H1 (cell line): ENCODE measurements at regions not wholly inside any gene's neighbourhood (a gene's known extent, or its start where the extent isn't known, plus 50 kb on each side); places are given as distances from the start of the nearest gene placed in this dataset.
A peak's percentile ranks its signal among the peaks of the same experiment; 100 is the strongest.

Experiments used
- CTCF ChIA-PET: fragments of 300-600 bp; sonication (Branson Sonifier 250); formaldehyde crosslinking; loops from one replicate; lab custom pipeline; 2021; ENCODE audit not compliant: partially characterized antibody; lab: Charles Lee
- POLR2A ChIA-PET: fragments of 300-600 bp; sonication (Branson Sonifier 250); formaldehyde crosslinking; loops from one replicate; lab custom pipeline; 2021; ENCODE audit warnings: inconsistent platforms; ENCODE audit not compliant: partially characterized antibody; lab: Charles Lee
- DNase-seq, 2 experiments: peaks; one replicate each; pipeline versions ENCODE4 v3.0.0 to v3.0.0-alpha.2; 2010 to 2022; ENCODE audit warnings: low spot score in 2 of 2, low read depth in 1 of 2, mixed read lengths in 1 of 2
- FAIRE-seq: peaks from 2 replicates; lab custom pipeline; 2011; peaks lifted over from hg19 to GRCh38; lab: Jason Lieb, UNC
- H2AFZ ChIP-seq: 2 replicates; pipeline ENCODE4 v1.8.1; 2012; ENCODE audit warnings: low read length, inconsistent platforms
- H2AK5ac ChIP-seq: 2 replicates; pipeline ENCODE4 v1.6.1; 2013; ENCODE audit warnings: low read depth, low read length
- H2BK120ac ChIP-seq: replicated peaks from 2 replicates; pipeline ENCODE3; 2013; ENCODE audit warnings: low read depth, low read length, inconsistent platforms
- H2BK12ac ChIP-seq: 2 replicates; pipeline ENCODE4 v1.6.1; 2013; ENCODE audit warnings: low read depth, low read length
- H2BK15ac ChIP-seq: 2 replicates; pipeline ENCODE4 v1.6.1; 2013; ENCODE audit warnings: low read length
- H2BK20ac ChIP-seq: 2 replicates; pipeline ENCODE4 v1.6.1; 2013; ENCODE audit warnings: low read length
- H2BK5ac ChIP-seq: 2 replicates; pipeline ENCODE4 v1.6.1; 2013; ENCODE audit warnings: low read depth, low read length
- H3K14ac ChIP-seq: 2 replicates; pipeline ENCODE4 v1.6.1; 2013; ENCODE audit warnings: inconsistent platforms; ENCODE audit not compliant: insufficient read length
- H3K18ac ChIP-seq: 2 replicates; pipeline ENCODE4 v1.6.1; 2013; ENCODE audit warnings: low read length; ENCODE audit errors: extremely low read depth
- H3K23ac ChIP-seq: 2 replicates; pipeline ENCODE4 v1.6.1; 2013; ENCODE audit warnings: inconsistent platforms; ENCODE audit not compliant: insufficient read length
- H3K23me2 ChIP-seq: 2 replicates; pipeline ENCODE4 v1.6.1; 2013; ENCODE audit warnings: low read depth, low read length
- H3K27ac ChIP-seq: 2 replicates; pipeline ENCODE4 v1.6.1; 2011; ENCODE audit warnings: low read depth, low read length, inconsistent platforms
- H3K27me3 ChIP-seq, 4 experiments: replicated peaks in 1 of 4; 1 replicate in 1 of 4; 2 replicates in 3 of 4; pipeline versions ENCODE4 v1.6.1 to v1.8.1; 2011 to 2013; ENCODE audit warnings: low read length in 3 of 4, mild to moderate bottlenecking in 3 of 4, inconsistent platforms in 2 of 4, mixed read lengths in 2 of 4, moderate library complexity in 1 of 4; ENCODE audit not compliant: control insufficient read depth in 3 of 4, insufficient read depth in 3 of 4; ENCODE audit errors: extremely low read depth in 1 of 4
- H3K36me3 ChIP-seq, 4 experiments: 2 replicates each; pipeline versions ENCODE4 v1.6.1 to v1.8.1; 2011 to 2013; ENCODE audit warnings: mild to moderate bottlenecking in 4 of 4, low read length in 3 of 4, moderate library complexity in 2 of 4, control low read depth in 1 of 4, inconsistent platforms in 1 of 4; ENCODE audit not compliant: insufficient read depth in 4 of 4, control insufficient read depth in 2 of 4
- H3K4ac ChIP-seq: replicated peaks from 2 replicates; pipeline ENCODE3; 2013; ENCODE audit warnings: low read length, low read depth, mixed read lengths, inconsistent platforms; ENCODE audit not compliant: insufficient read length
- H3K4me1 ChIP-seq, 4 experiments: replicated peaks in 1 of 4; 1 replicate in 1 of 4; 2 replicates in 3 of 4; pipeline versions ENCODE4 v1.6.1 to v1.8.1; 2011 to 2013; ENCODE audit warnings: low read length in 3 of 4, inconsistent platforms in 2 of 4, mixed read lengths in 1 of 4; ENCODE audit not compliant: insufficient read depth in 4 of 4, control insufficient read depth in 3 of 4
- H3K4me2 ChIP-seq, 2 experiments: 2 replicates each; pipeline versions ENCODE4 v1.6.1 to v1.8.1; 2011 to 2013; ENCODE audit warnings: low read depth in 2 of 2, low read length in 2 of 2, control low read depth in 1 of 2, inconsistent platforms in 1 of 2, mild to moderate bottlenecking in 1 of 2; ENCODE audit not compliant: insufficient read depth in 1 of 2
- H3K4me3 ChIP-seq, 4 experiments: fragments of 200-600, 300-600 bp in 1 of 4; sonication (generic), shearing (Covaris generic), sonication (Bioruptor Twin) in 1 of 4; 2 replicates each; pipeline versions ENCODE4 v1.5.1 to v1.8.1; 2011 to 2016; ENCODE audit warnings: low read length in 4 of 4, low read depth in 3 of 4, control low read depth in 2 of 4, inconsistent platforms in 2 of 4, mild to moderate bottlenecking in 2 of 4, mixed read lengths in 1 of 4, moderate library complexity in 1 of 4; ENCODE audit not compliant: insufficient read depth in 2 of 4; ENCODE audit errors: extremely low read depth in 1 of 4
- H3K56ac ChIP-seq: replicated peaks from 2 replicates; pipeline ENCODE3; 2013; ENCODE audit warnings: low read depth, mild to moderate bottlenecking, mixed read lengths, low read length, inconsistent platforms; ENCODE audit not compliant: insufficient read length
- H3K79me1 ChIP-seq: 2 replicates; pipeline ENCODE4 v1.6.1; 2013; ENCODE audit warnings: low read depth, low read length, control low read depth
- H3K79me2 ChIP-seq, 2 experiments: 2 replicates each; pipeline versions ENCODE4 v1.6.1 to v1.8.1; 2012 to 2013; ENCODE audit warnings: low read length in 2 of 2, mild to moderate bottlenecking in 2 of 2, inconsistent platforms in 1 of 2; ENCODE audit not compliant: insufficient read depth in 2 of 2, control insufficient read depth in 1 of 2
- H3K9ac ChIP-seq, 4 experiments: replicated peaks in 1 of 4; 1 replicate in 1 of 4; 2 replicates in 3 of 4; pipeline versions ENCODE4 v1.6.1 to v1.8.1; 2011 to 2013; ENCODE audit warnings: low read depth in 3 of 4, low read length in 3 of 4, control low read depth in 2 of 4, mild to moderate bottlenecking in 2 of 4, moderate library complexity in 2 of 4, inconsistent platforms in 1 of 4; ENCODE audit errors: extremely low read depth in 1 of 4
- H3K9me3 ChIP-seq, 2 experiments: 2 replicates each; pipeline versions ENCODE4 v1.6.1 to v1.8.1; 2012 to 2013; ENCODE audit warnings: mild to moderate bottlenecking in 2 of 2, moderate library complexity in 2 of 2, control low read depth in 1 of 2, inconsistent platforms in 1 of 2, low read depth in 1 of 2, low read length in 1 of 2, mixed read lengths in 1 of 2; ENCODE audit not compliant: insufficient read depth in 2 of 2
- H4K20me1 ChIP-seq, 2 experiments: replicated peaks in 1 of 2; 2 replicates each; pipeline versions ENCODE3 to v1.8.1; 2011 to 2013; ENCODE audit warnings: inconsistent platforms in 2 of 2, low read length in 2 of 2, mild to moderate bottlenecking in 1 of 2; ENCODE audit not compliant: insufficient read depth in 2 of 2, control insufficient read depth in 1 of 2
- H4K5ac ChIP-seq: 2 replicates; pipeline ENCODE4 v1.6.1; 2013; ENCODE audit warnings: low read length, low read depth, mixed read lengths, inconsistent platforms; ENCODE audit not compliant: insufficient read length
- H4K8ac ChIP-seq: 2 replicates; pipeline ENCODE4 v1.8.0; 2013; ENCODE audit warnings: mild to moderate bottlenecking, moderate library complexity, low read length, inconsistent platforms; ENCODE audit not compliant: insufficient read depth; ENCODE audit errors: extremely low read depth
- H4K91ac ChIP-seq: replicated peaks from 2 replicates; pipeline ENCODE3; 2013; ENCODE audit warnings: low read length, mixed read lengths, inconsistent platforms; ENCODE audit not compliant: insufficient read length
- BRCA1 ChIP-seq: IDR thresholded peaks from 2 replicates; pipeline ENCODE4 v1.6.1; 2012; ENCODE audit warnings: low read depth, low read length, improper control_type of control experiment
- CBX8 ChIP-seq: fragments of 300-800, 300-1000 bp; sonication (generic); IDR thresholded peaks from 2 replicates; pipeline ENCODE4 v1.7.1; 2016; ENCODE audit warnings: low read depth, low read length, borderline replicate concordance
- CEBPB ChIP-seq: IDR thresholded peaks from 2 replicates; pipeline ENCODE4 v1.6.1; 2012; ENCODE audit warnings: low read depth, low read length
- CREB1 ChIP-seq: IDR thresholded peaks from 2 replicates; pipeline ENCODE4 v1.6.1; 2012; ENCODE audit warnings: inconsistent platforms
- CTBP2 ChIP-seq: IDR thresholded peaks from 2 replicates; pipeline ENCODE4 v1.7.0; 2011; ENCODE audit warnings: borderline replicate concordance, mild to moderate bottlenecking, moderate library complexity, mixed read lengths, low read length; ENCODE audit not compliant: insufficient read depth, insufficient read length
- JUND ChIP-seq: IDR thresholded peaks from 2 replicates; pipeline ENCODE4 v1.6.1; 2011; ENCODE audit warnings: mild to moderate bottlenecking, improper control_type of control experiment, low read length
- PHF8 ChIP-seq: fragments of 200-600 bp; sonication (generic); conservative IDR thresholded peaks from 2 replicates; pipeline ENCODE4 v1.7.1; 2012; ENCODE audit warnings: low read depth, mild to moderate bottlenecking, inconsistent platforms, low read length, moderate library complexity
- RXRA ChIP-seq: IDR thresholded peaks from 2 replicates; pipeline ENCODE4 v1.6.1; 2011; ENCODE audit warnings: low read depth, mild to moderate bottlenecking, low read length, moderate library complexity; ENCODE audit not compliant: insufficient read depth
- SAP30 ChIP-seq: fragments of 300-600 bp; sonication (generic); IDR thresholded peaks from 2 replicates; pipeline ENCODE4 v1.7.1; 2012; ENCODE audit warnings: low read length, moderate library complexity, mild to moderate bottlenecking, inconsistent platforms; ENCODE audit not compliant: insufficient read depth, insufficient replicate concordance
- SIN3A ChIP-seq, 2 experiments: IDR thresholded peaks in 1 of 2; conservative IDR thresholded peaks in 1 of 2; 2 replicates each; pipeline ENCODE4 v1.6.1; 2011 to 2012; ENCODE audit warnings: low read length in 2 of 2, improper control_type of control experiment in 1 of 2, low read depth in 1 of 2, mild to moderate bottlenecking in 1 of 2
- SIRT6 ChIP-seq: IDR thresholded peaks from one replicate; pipeline ENCODE4 v1.7.1; 2012; ENCODE audit warnings: low read length, inconsistent platforms
- SIX5 ChIP-seq: IDR thresholded peaks from 2 replicates; pipeline ENCODE4 v1.6.1; 2011; ENCODE audit warnings: mild to moderate bottlenecking, low read depth, low read length
- SP2 ChIP-seq: IDR thresholded peaks from 2 replicates; pipeline ENCODE4 v1.6.1; 2012; ENCODE audit warnings: mild to moderate bottlenecking, low read length, inconsistent platforms
- TAF7 ChIP-seq: optimal IDR thresholded peaks from 2 replicates; pipeline ENCODE3; 2011; ENCODE audit warnings: low read depth, mild to moderate bottlenecking, inconsistent platforms, low read length, moderate library complexity, borderline replicate concordance
- WGBS, 2 experiments: shearing (Covaris generic) in 1 of 2; methylation state at CpG; one replicate each; pipeline versions ENCODE4 v1.1.6 to v1.1.7; 2013 to 2015; ENCODE audit warnings: low lambda C conversion rate in 2 of 2, mixed read lengths in 2 of 2, inconsistent platforms in 1 of 2, low coverage in 1 of 2, missing lambda C conversion rate in 1 of 2; ENCODE audit not compliant: insufficient replicate concordance in 2 of 2, insufficient coverage in 1 of 2, insufficient read length in 1 of 2; ENCODE audit errors: extremely low coverage in 1 of 2, missing lambda C conversion rate in 1 of 2; 5-methylcytosine and 5-hydroxymethylcytosine counted together

GRCh38 chr4:4641254-4641653 lies 99.4 kb upstream of the STX18 start:
- H3K4me3 ChIP-seq = peak overlapping the region in 2 of 4 experiments; percentile 14 to 40; a peak in 4 of 8 replicates
- no peak overlapping the region for H3K56ac ChIP-seq
- ChIA-PET POLR2A (interaction anchor here (0.8 to 1.4 kb wide), 3 partner anchors 13 to 28 kb away, joined by 3 to 11 read pairs (median 3); no protein-coding TSS in a partner anchor), CTCF (interaction anchor here (1.0 to 1.9 kb wide), 3 partner anchors 17 to 35 kb away, joined by 3 to 6 read pairs (median 3); no protein-coding TSS in a partner anchor)
- WGBS, 2 experiments = 54% methylated on average over 8 of the region's 8 CpGs; no CpG with 5 or more reads in 1 of the 2 experiments
- no peaks in the 10 kb centered on the region; a peak in 1 of 8 replicates for H3K36me3 ChIP-seq
- peak overlapping the region; percentile 68; the same call in 1 of the 2 replicates for H2BK5ac ChIP-seq
- no peak overlapping the region for H4K8ac ChIP-seq
- DNase-seq (no peak), FAIRE-seq (no peak)
- H3K27ac ChIP-seq = no peak overlapping the region
- no peak overlapping the region for H3K23ac ChIP-seq
- no peak overlapping the region for H3K4ac ChIP-seq
- peak overlapping the region; percentile 18; the same call in 1 of the 2 replicates for H2BK12ac ChIP-seq
- peak overlapping the region; percentile 41 to 45 for H3K4me2 ChIP-seq
- H4K5ac ChIP-seq = no peak overlapping the region
- no peak overlapping the region for H3K9ac ChIP-seq
- H2AFZ ChIP-seq = no peak overlapping the region
- H3K9me3 ChIP-seq = no peaks in the 10 kb centered on the region
- no peaks in the 10 kb centered on the region for H3K79me1 ChIP-seq
- peak overlapping the region; percentile 9 for H4K91ac ChIP-seq
- H2BK120ac ChIP-seq = peak overlapping the region; percentile 31
- peaks cover 0 to 4% (median 0%) of the 10 kb centered on the region in 4 experiments; a peak in 1 of 7 replicates for H3K27me3 ChIP-seq
- no peak overlapping the region for H2BK15ac ChIP-seq
- no peaks in the 10 kb centered on the region for H3K79me2 ChIP-seq
- H3K23me2 ChIP-seq = no peaks in the 10 kb centered on the region; the same call in 1 of the 2 replicates
- H2AK5ac ChIP-seq = peak overlapping the region; percentile 29; the same call in 1 of the 2 replicates
- H3K4me1 ChIP-seq = peaks cover 8 to 19% (median 18%) of the 10 kb centered on the region in 4 experiments; a peak in 6 of 7 replicates
- H2BK20ac ChIP-seq = peak overlapping the region; percentile 64; the same call in 1 of the 2 replicates
- peak overlapping the region; percentile 64 for H3K18ac ChIP-seq
- no peak overlapping the region for H3K14ac ChIP-seq
- peaks cover 0 to 2% of the 10 kb centered on the region in 2 experiments for H4K20me1 ChIP-seq
- no peak for TF ChIP-seq TAF7
- TF ChIP-seq SAP30 = no peak
- TF ChIP-seq CTBP2 = no peak
- TF ChIP-seq PHF8 = no peak
- no peak for TF ChIP-seq BRCA1
- no peak for TF ChIP-seq CBX8
- no peak for TF ChIP-seq SIN3A (conservative IDR thresholded peaks at IDR 0.05 in 1 of 2, IDR thresholded peaks at IDR 0.05 in 1 of 2; ENCODE audit: low read depth in 1 of 2, low read length in 2 of 2)
- no peak for TF ChIP-seq CREB1
- TF ChIP-seq JUND = no peak
- no peak for TF ChIP-seq SIX5
- no peak for TF ChIP-seq SIRT6
- TF ChIP-seq CEBPB = no peak
- no peak for TF ChIP-seq RXRA
- no peak for TF ChIP-seq SP2
